OCI-LY1 (cell line): ENCODE measurements at regions not wholly inside any gene's neighbourhood (a gene's known extent, or its start where the extent isn't known, plus 50 kb on each side); places are given as distances from the start of the nearest gene placed in this dataset.

Source experiments
- H2AFZ ChIP-seq: fragments of 200-600 bp; sonication (generic), shearing (Covaris generic); 2 replicates; pipeline ENCODE4 v1.6.0; 2014; ENCODE audit warnings: antibody characterized with exemption, mild to moderate bottlenecking, low read length
- H3F3A ChIP-seq: fragments of 200-600 bp; sonication (generic), shearing (Covaris generic); 2 replicates; pipeline ENCODE4 v1.6.0; 2014; ENCODE audit warnings: mild to moderate bottlenecking, antibody characterized with exemption, low read length, moderate library complexity; ENCODE audit not compliant: insufficient read depth
- H3K27ac ChIP-seq: fragments of 200-600 bp; sonication (generic); 2 replicates; pipeline ENCODE4 v1.5.1; 2014; ENCODE audit warnings: low read length, mixed run types, mild to moderate bottlenecking, low read depth; ENCODE audit not compliant: poor library complexity, severe bottlenecking
- H3K27me3 ChIP-seq: fragments of 200-600 bp; sonication (generic); 2 replicates; pipeline ENCODE4 v1.6.0; 2014; ENCODE audit warnings: antibody characterized with exemption, mild to moderate bottlenecking, low read length, moderate library complexity; ENCODE audit not compliant: insufficient read depth
- H3K36me3 ChIP-seq: fragments of 200-600 bp; sonication (generic); 2 replicates; pipeline ENCODE4 v1.6.1; 2014; ENCODE audit warnings: mild to moderate bottlenecking, antibody characterized with exemption, low read length, moderate library complexity, mixed read lengths; ENCODE audit not compliant: insufficient read depth
- H3K4me1 ChIP-seq: fragments of 200-600 bp; sonication (generic); 2 replicates; pipeline ENCODE4 v1.5.1; 2014; ENCODE audit warnings: mild to moderate bottlenecking, low read length, moderate library complexity; ENCODE audit not compliant: insufficient read depth, severe bottlenecking
- H3K4me2 ChIP-seq: fragments of 200-600 bp; sonication (generic), shearing (Covaris generic); 2 replicates; pipeline ENCODE4 v1.6.1; 2014; ENCODE audit warnings: low read length
- H3K4me3 ChIP-seq: fragments of 200-600 bp; sonication (generic); 2 replicates; pipeline ENCODE4 v1.5.1; 2014; ENCODE audit warnings: low read length, low read depth, mild to moderate bottlenecking, mixed read lengths; ENCODE audit not compliant: poor library complexity, severe bottlenecking
- H3K79me2 ChIP-seq: fragments of 200-600 bp; shearing (Covaris generic); 2 replicates; pipeline ENCODE4 v1.6.1; 2016; ENCODE audit warnings: mixed run types, low read length, mixed read lengths; ENCODE audit not compliant: insufficient read depth
- H3K9ac ChIP-seq: fragments of 200-600 bp; sonication (generic), shearing (Covaris generic); 2 replicates; pipeline ENCODE4 v1.6.1; 2014; ENCODE audit warnings: mild to moderate bottlenecking, low read length, mixed read lengths
- H3K9me2 ChIP-seq: fragments of 200-600 bp; sonication (generic), shearing (Covaris generic); 2 replicates; pipeline ENCODE4 v1.6.1; 2014; ENCODE audit warnings: low read depth, mild to moderate bottlenecking, low read length, mixed read lengths
- H3K9me3 ChIP-seq: fragments of 200-600 bp; shearing (Covaris generic); 2 replicates; pipeline ENCODE4 v1.6.1; 2014; ENCODE audit warnings: low read length, mixed read lengths
- H4K20me1 ChIP-seq: fragments of 200-600 bp; sonication (generic), shearing (Covaris generic); 2 replicates; pipeline ENCODE4 v1.6.0; 2016; ENCODE audit warnings: mild to moderate bottlenecking, low read length; ENCODE audit not compliant: insufficient read depth
- CTCF ChIP-seq: fragments of 200-600 bp; sonication (generic), shearing (Covaris generic); IDR thresholded peaks from 2 replicates; pipeline ENCODE4 v1.5.1; 2017; ENCODE audit warnings: mild to moderate bottlenecking, antibody characterized with exemption, low read length, moderate library complexity, mixed read lengths
- EZH2 ChIP-seq: fragments of 200-600 bp; sonication (generic), shearing (Covaris generic); IDR thresholded peaks from 2 replicates; pipeline ENCODE4 v1.8.0; 2017; ENCODE audit warnings: borderline replicate concordance, mixed run types, mild to moderate bottlenecking, antibody characterized with exemption, low read length, moderate library complexity, mixed read lengths

GRCh38 chr13:80224468-80224867 lies 116.5 kb downstream of the SPRY2 start:
- no peaks in the 10 kb centered on the region for H3K27me3 ChIP-seq
- no peaks in the 10 kb centered on the region for H3K36me3 ChIP-seq
- no peaks in the 10 kb centered on the region for H3K9me3 ChIP-seq
- H3K4me1 ChIP-seq = no peaks in the 10 kb centered on the region
- H4K20me1 ChIP-seq = no peaks in the 10 kb centered on the region
- H2AFZ ChIP-seq = no peak overlapping the region
- H3K9ac ChIP-seq = no peak overlapping the region
- no peaks in the 10 kb centered on the region for H3K9me2 ChIP-seq
- no peaks in the 10 kb centered on the region for H3K79me2 ChIP-seq
- no peak overlapping the region for H3K4me2 ChIP-seq
- H3F3A ChIP-seq = no peaks in the 10 kb centered on the region
- H3K27ac ChIP-seq = no peak overlapping the region
- TF ChIP-seq CTCF (no peak), EZH2 (no peak)
- no peak overlapping the region for H3K4me3 ChIP-seq

- Histone ChIP-seq H3K36me3 (no peaks in the 10 kb centered on the region), H3K79me2 (no peaks in the 10 kb centered on the region), H3K9me2 (no peaks in the 10 kb centered on the region), H3K4me1 (peaks cover 12% of the 10 kb centered on the region), H3F3A (no peaks in the 10 kb centered on the region), H3K27me3 (no peaks in the 10 kb centered on the region), H3K9ac (no peak overlapping the region), H3K4me2 (no peak overlapping the region), H4K20me1 (no peaks in the 10 kb centered on the region), H3K4me3 (no peak overlapping the region), H3K27ac (no peak overlapping the region), H2AFZ (no peak overlapping the region), H3K9me3 (no peaks in the 10 kb centered on the region)
- TF ChIP-seq EZH2 = no peak
- TF ChIP-seq CTCF = no peak
Observed at GRCh38 chr13:80217614-80218456, 123.1 kb downstream of the SPRY2 start.

GRCh38 chr13:80215368-80215767 lies 125.6 kb downstream of the SPRY2 start:
- H3K4me2 ChIP-seq = no peak overlapping the region
- no peaks in the 10 kb centered on the region for H3K27me3 ChIP-seq
- no peaks in the 10 kb centered on the region for H3F3A ChIP-seq
- no peak overlapping the region for H3K4me3 ChIP-seq
- TF ChIP-seq EZH2 (no peak), CTCF (no peak)
- H3K9me3 ChIP-seq = no peaks in the 10 kb centered on the region
- no peak overlapping the region for H2AFZ ChIP-seq
- no peaks in the 10 kb centered on the region for H3K79me2 ChIP-seq
- no peaks in the 10 kb centered on the region for H3K36me3 ChIP-seq
- H4K20me1 ChIP-seq = no peaks in the 10 kb centered on the region
- no peak overlapping the region for H3K9ac ChIP-seq
- H3K4me1 ChIP-seq = peaks cover 12% of the 10 kb centered on the region
- no peaks in the 10 kb centered on the region for H3K9me2 ChIP-seq
- no peak overlapping the region for H3K27ac ChIP-seq
